ENCODE measurements at regions not wholly inside any gene's neighbourhood (a gene's known extent, or its start where the extent isn't known, plus 50 kb on each side); places are given as distances from the start of the nearest gene placed in this dataset.
"Not testable (repeated sequence)": the region's sequence is repeated elsewhere in the genome, so short reads cannot be mapped to it uniquely, and the experiment has no call there.

- peak in 1 of 2 donors; percentile 20 for DNase-seq (ENCODE audit: low read depth in 2 of 2)
Observed at GRCh38 chr13:30520571-30520970, 54.8 kb upstream of the HMGB1 start.

GRCh38 chr13:30523211-30523610, 57.5 kb upstream of the HMGB1 start:
- DNase-seq (ENCODE audit: low read depth in 2 of 2) = no peak

GRCh38 chr13:30523817-30524216, 58.1 kb upstream of the HMGB1 start:
- not testable (repeated sequence) for DNase-seq (ENCODE audit: low read depth in 2 of 2)

GRCh38 chr13:30525212-30525611, 59.5 kb upstream of the HMGB1 start:
- not testable (repeated sequence) for DNase-seq (ENCODE audit: low read depth in 2 of 2)

GRCh38 chr13:30526612-30527495, 61.1 kb upstream of the HMGB1 start:
- no peak for DNase-seq (ENCODE audit: low read depth in 2 of 2)

- no peak for DNase-seq (ENCODE audit: low read depth in 2 of 2)
Observed at GRCh38 chr13:30529085-30529834, 63.5 kb upstream of the HMGB1 start.

- no peak for DNase-seq (ENCODE audit: low read depth in 2 of 2)
Observed at GRCh38 chr13:30535046-30535445, 69.3 kb upstream of the HMGB1 start.

- peak in 1 of 2 donors; percentile 13 for DNase-seq (ENCODE audit: low read depth in 2 of 2)
Observed at GRCh38 chr13:30545320-30545719, 72.4 kb upstream of the USPL1 start.

GRCh38 chr13:30548046-30548445, 69.7 kb upstream of the USPL1 start:
- not testable (repeated sequence) for DNase-seq (ENCODE audit: low read depth in 2 of 2)

- DNase-seq (ENCODE audit: low read depth in 2 of 2) = peak; percentile 14 to 48
Observed at GRCh38 chr13:30551189-30551588, 66.5 kb upstream of the USPL1 start.

- DNase-seq (ENCODE audit: low read depth in 2 of 2) = no peak
Observed at GRCh38 chr13:30552567-30552966, 65.2 kb upstream of the USPL1 start.

GRCh38 chr13:30559274-30559673, 58.4 kb upstream of the USPL1 start:
- no peak for DNase-seq (ENCODE audit: low read depth in 2 of 2)

GRCh38 chr13:30560212-30560611, 57.5 kb upstream of the USPL1 start:
- no peak for DNase-seq (ENCODE audit: low read depth in 2 of 2)

GRCh38 chr13:30561511-30561910, 56.2 kb upstream of the USPL1 start:
- DNase-seq (ENCODE audit: low read depth in 2 of 2) = no peak

- DNase-seq (ENCODE audit: low read depth in 2 of 2) = no peak
Observed at GRCh38 chr13:30564489-30564888, 53.2 kb upstream of the USPL1 start.

- DNase-seq (ENCODE audit: low read depth in 2 of 2) = no peak
Observed at GRCh38 chr13:30565658-30566057, 52.1 kb upstream of the USPL1 start.

GRCh38 chr13:30567072-30567471, 50.6 kb upstream of the USPL1 start:
- DNase-seq (ENCODE audit: low read depth in 2 of 2) = no peak
